ENCODE measurements at regions not wholly inside any gene's neighbourhood (a gene's known extent, or its start where the extent isn't known, plus 50 kb on each side); places are given as distances from the start of the nearest gene placed in this dataset.

DNA sequence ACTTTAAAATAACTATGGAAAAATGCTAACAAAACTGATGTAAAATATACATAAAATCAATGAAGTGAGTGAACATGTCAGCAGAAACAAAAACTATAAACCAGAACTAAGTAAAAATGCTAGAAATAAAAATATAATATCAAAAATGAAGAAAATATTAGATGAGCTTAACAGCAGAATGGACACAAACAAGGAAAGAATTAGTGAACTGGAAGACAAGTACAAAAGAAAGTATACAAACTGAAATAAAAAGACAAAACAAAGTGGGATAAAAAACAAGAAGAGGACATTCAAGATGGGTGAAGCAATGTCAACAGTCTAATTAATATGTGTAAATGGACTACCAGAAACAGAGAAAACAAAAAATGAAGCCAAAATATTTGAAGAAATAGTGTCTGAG is 339.2 kb downstream of the NXPE2 start:
- TF ChIP-seq, protein P1, sequence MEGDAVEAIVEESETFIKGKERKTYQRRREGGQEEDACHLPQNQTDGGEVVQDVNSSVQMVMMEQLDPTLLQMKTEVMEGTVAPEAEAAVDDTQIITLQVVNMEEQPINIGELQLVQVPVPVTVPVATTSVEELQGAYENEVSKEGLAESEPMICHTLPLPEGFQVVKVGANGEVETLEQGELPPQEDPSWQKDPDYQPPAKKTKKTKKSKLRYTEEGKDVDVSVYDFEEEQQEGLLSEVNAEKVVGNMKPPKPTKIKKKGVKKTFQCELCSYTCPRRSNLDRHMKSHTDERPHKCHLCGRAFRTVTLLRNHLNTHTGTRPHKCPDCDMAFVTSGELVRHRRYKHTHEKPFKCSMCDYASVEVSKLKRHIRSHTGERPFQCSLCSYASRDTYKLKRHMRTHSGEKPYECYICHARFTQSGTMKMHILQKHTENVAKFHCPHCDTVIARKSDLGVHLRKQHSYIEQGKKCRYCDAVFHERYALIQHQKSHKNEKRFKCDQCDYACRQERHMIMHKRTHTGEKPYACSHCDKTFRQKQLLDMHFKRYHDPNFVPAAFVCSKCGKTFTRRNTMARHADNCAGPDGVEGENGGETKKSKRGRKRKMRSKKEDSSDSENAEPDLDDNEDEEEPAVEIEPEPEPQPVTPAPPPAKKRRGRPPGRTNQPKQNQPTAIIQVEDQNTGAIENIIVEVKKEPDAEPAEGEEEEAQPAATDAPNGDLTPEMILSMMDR (IDR thresholded peaks at IDR 0.05) = no peak
- TF ChIP-seq POLR2A (IDR thresholded peaks at IDR 0.05) = no peak

Measured in testis (tissue), 2 donors.